ENCODE measurements at regions not wholly inside any gene's neighbourhood (a gene's known extent, or its start where the extent isn't known, plus 50 kb on each side); places are given as distances from the start of the nearest gene placed in this dataset.

GRCh38 chr1:4529446-4530165 is 124.8 kb upstream of the AJAP1 start:
- no peak for TF ChIP-seq CTCF (IDR thresholded peaks at IDR 0.05)
- no peak for TF ChIP-seq POLR2A (IDR thresholded peaks at IDR 0.05)
